ENCODE measurements at regions not wholly inside any gene's neighbourhood (a gene's known extent, or its start where the extent isn't known, plus 50 kb on each side); places are given as distances from the start of the nearest gene placed in this dataset.

- no peak for TF ChIP-seq CTCF (IDR thresholded peaks at IDR 0.05)
- TF ChIP-seq POLR2A (IDR thresholded peaks at IDR 0.05), result no peak
These were observed 914.9 kb downstream of the ZPLD1 start for GRCh38 chr3:103349760-103350159.
